GM21367 (cell line): ENCODE measurements at regions not wholly inside any gene's neighbourhood (a gene's known extent, or its start where the extent isn't known, plus 50 kb on each side); places are given as distances from the start of the nearest gene placed in this dataset.

Experiments used
- ATAC-seq: cut with Tn5 transposase; IDR thresholded peaks from one replicate; pipeline ENCODE4 v1.9.1; 2021; ENCODE audit not compliant: unreplicated experiment

DNA sequence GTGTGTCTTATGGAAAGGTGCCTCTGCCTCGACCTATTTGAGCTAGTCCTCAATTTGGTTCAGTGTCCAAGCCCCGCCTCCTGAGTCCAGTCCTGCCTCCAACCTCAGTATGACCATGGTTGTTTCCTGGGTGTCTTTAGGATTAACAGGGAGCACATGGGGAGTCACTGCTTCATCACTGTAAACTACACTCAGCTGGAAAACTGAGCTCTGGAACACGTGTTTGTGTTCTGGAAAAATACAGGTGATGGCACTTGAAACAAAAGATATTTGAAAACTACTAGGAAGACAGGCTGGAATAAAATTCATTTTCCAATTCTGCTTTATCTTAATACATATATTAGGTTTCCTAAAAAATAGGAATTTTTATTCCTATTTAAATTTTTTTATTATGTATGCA, 1187.3 kb upstream of the TMEM132C start:
- no peak for ATAC-seq

- ATAC-seq = no peak
Observed at GRCh38 chr12:127081058-127081457, 1185.9 kb upstream of the TMEM132C start.

DNA sequence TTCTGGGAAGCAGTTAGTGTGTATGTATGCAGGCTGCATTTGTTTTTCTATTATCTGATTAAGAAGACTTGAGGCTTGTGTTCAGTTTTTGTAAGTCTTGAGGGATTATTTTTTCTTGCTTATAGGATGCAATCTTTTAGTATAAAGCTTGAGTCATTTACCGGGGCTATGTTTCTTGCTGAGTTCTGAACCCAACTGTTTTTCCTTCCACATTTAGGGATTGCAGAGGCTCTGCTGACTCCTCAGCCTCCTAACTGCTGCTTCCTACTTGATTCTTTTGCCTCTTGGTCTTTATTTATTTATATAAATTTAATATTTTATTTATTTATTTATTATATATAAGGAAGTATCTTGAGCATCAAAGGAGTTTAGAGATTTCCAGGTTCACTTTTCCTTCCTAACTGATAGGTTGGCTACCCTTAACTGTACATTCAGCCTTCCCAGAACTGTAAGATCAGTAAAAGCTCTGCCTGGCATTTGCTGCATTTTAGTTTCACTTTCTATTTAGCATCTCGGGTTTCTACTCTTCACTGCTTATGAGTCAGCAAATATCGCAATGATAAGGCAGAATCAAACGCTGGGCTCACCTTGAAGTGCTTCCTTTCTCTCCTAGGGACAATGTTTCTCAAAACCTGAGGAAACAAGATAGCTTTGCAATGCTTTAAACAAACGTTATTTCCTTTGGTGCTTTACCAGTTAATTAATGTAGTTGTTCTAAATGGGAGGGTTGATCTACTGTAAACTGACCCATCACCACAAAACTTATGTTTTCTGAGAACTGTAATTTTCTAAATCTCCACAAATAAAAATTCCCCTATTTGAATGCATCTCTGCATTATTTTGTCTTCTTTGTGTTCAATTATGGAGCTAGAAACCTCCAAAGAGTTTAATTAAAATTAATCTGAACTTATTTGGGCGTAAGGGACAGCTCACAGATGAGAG, 1183.7 kb upstream of the TMEM132C start:
- peak; percentile 97 for ATAC-seq

DNA sequence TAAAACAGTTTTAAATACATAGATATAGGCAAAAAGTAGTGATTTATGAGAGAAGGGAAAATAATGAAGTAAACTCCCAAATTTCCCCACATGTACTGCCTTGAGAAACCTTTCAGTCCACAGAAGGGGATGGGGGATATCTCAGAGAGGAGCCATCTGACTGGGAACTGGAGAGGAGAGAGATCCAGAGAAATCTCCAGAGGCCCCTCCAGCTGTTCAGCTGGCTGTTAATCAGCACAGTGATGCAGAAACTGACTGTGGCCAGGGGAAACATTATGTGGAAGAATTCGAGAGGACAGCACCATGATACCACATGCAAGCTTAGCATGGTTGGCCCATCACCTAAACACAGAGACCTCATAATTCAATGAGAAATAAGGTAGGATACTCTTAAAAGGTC, 1165.9 kb upstream of the TMEM132C start:
- no peak for ATAC-seq

GRCh38 chr12:127106041-127106440, 1160.9 kb upstream of the TMEM132C start:
- ATAC-seq = no peak

- no peak for ATAC-seq
Observed at GRCh38 chr12:127106697-127107096, 1160.3 kb upstream of the TMEM132C start.

DNA sequence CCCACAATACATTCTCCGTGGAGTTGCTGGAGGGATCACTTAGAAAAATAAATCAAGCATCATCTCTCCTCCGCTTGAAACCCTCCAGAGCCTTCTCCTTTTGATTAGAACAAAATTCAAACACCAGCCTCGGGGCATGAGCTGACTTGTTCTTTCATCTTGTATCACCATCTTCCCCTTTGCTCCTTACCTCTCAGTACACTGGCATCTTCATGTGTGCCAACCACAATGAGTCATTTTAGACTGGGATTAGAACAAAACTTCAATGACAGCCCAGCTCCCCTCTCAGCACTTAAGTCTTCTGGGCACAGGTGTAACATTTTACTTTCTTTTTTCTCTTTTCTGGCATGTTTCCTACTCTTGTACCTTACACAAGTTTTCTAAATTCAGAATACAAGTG, 1159.2 kb upstream of the TMEM132C start:
- ATAC-seq = no peak

DNA sequence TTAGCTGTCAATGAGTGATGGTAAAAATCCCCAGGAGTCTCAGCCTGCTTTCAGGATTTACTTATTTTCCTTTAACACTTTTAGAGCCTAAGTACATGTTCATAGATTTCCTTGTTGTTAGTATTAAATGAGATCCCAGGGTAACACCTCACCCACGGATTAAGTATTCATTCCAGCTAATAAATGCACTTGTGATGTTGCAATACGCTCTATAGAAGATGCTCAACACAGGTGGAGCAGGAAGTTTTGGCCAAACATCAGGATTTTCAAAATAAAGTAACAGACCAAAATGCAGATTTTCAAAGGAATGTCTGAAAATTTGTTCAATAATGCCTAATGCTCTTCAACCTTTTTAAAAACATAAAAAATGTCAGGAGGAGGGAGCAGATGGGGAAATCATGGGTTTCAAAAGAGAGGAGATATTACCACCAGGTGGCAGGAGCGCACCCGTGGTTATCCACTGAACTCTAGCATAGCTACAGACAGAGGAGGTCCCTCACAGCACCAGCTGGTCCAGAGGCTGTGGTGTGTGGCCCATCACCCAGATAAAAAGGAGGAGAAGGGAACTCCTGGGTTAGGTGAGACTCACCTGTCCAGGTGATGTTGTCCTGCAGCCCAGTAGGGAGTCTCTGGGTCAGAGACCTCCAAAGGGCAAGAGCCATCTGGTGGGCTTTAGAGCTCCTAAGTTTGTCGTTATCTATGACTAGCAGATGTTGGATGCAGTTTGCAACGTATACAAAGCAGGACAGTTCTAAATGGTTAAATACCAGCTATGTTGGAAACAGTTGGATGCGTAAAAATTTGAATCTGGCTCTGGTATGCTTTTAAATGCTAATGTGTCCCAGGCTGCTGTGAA, 1158.4 kb upstream of the TMEM132C start:
- no peak for ATAC-seq

DNA sequence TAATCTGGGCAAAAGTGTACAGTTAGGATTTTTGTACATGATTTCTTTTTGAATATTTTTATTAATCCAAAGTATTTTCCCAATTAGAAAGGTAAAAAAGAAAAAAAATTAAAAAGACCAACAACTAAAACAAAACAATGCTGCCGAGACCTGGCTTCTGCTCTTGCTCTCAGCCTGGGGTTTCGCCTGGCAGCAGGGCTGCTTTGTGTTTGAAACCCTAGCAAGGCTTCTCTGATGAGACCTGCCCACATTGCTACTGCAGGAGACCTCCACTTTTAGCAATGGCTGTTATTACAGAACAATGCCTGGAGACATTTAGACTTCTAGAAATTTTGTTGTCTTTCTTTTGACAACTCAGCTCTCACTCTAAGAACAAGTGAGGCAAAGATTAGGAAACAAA, 1153.0 kb upstream of the TMEM132C start:
- no peak for ATAC-seq

- ATAC-seq = no peak
Observed at GRCh38 chr12:127115468-127116035, 1151.4 kb upstream of the TMEM132C start.

- no peak for ATAC-seq
Observed at GRCh38 chr12:127118251-127118650, 1148.7 kb upstream of the TMEM132C start.

GRCh38 chr12:127119600-127120140, 1147.3 kb upstream of the TMEM132C start:
- ATAC-seq = no peak

GRCh38 chr12:127120851-127121250, 1146.1 kb upstream of the TMEM132C start:
- no peak for ATAC-seq

DNA sequence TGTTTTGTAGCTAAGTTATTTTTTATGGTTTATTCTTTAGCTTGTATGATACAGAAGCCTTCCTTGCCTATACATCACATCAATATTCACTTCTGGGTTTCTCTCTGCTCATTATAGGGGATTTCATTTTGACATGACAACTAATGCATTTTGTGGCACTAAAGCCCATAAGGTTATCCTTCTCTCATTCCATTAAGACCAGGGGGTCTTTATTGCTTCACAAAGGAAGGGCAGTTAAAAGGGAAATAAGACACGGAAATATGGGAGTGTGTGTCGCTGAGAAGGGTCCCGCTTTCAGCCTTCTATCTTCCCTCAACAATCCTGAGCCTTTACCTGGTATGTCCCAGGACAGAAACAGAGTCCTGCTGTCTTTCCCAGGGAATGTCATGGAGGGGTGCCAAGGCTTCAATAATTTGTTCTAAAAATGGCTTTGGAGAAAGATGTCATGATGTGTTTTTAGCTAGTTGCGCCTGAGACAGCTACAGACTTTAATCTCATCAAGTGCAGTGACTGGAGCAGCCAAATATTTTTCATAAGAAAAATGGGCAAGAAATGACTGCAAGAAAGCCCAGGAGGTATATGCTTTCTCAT, 1145.4 kb upstream of the TMEM132C start:
- no peak for ATAC-seq

- peak; percentile 72 for ATAC-seq
Observed at GRCh38 chr12:127125607-127126259, 1141.2 kb upstream of the TMEM132C start.

GRCh38 chr12:127126260-127126628, 1140.7 kb upstream of the TMEM132C start:
- peak; percentile 17 for ATAC-seq

- no peak for ATAC-seq
Observed at GRCh38 chr12:127127897-127128296, 1139.1 kb upstream of the TMEM132C start.

DNA sequence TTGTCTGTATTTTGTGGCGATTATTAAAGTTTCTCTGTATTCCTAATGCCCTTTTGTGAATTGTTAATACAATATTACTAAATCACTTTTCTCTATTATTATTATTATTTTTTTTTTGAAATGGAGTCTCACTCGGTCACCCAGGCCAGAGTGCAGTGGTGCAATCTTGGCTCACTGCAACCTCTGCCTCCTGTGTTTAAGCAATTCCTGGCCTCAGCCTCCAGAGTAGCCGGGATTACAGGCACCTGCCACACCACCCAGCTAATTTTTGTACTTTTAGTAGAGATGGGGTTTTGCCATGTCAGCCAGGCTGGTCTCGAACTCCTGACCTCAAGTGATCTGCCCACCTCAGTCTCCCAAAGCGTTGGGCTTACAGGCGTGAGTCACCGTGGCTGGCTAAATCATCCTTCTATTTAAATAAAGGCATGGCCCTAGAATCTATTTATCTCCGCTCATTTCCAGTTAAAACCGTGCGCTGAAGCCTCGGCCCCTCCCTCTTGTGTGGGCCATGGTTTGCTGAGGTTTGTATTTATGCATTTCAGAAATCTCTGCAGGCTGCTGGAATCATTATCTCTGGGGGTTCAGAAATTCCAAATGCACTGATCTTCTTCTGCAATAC, 1136.4 kb upstream of the TMEM132C start:
- ATAC-seq = no peak

GRCh38 chr12:127133675-127134335, 1133.2 kb upstream of the TMEM132C start:
- ATAC-seq = no peak
